HT-29 (cell line): ENCODE measurements at regions not wholly inside any gene's neighbourhood (a gene's known extent, or its start where the extent isn't known, plus 50 kb on each side); places are given as distances from the start of the nearest gene placed in this dataset.
"Not testable (repeated sequence)": the region's sequence is repeated elsewhere in the genome, so short reads cannot be mapped to it uniquely, and the experiment has no call there.

ENCODE experiments used
- DNase-seq: peaks from one replicate; pipeline ENCODE4 v3.0.0-alpha.2; 2015; ENCODE audit warnings: low spot score

GRCh38 chr16:16561532-16561931 is 182.6 kb downstream of the NPIPA7 start:
- not testable (repeated sequence) for DNase-seq

GRCh38 chr16:16563962-16564361 is 185.0 kb downstream of the NPIPA7 start:
- not testable (repeated sequence) for DNase-seq

DNA sequence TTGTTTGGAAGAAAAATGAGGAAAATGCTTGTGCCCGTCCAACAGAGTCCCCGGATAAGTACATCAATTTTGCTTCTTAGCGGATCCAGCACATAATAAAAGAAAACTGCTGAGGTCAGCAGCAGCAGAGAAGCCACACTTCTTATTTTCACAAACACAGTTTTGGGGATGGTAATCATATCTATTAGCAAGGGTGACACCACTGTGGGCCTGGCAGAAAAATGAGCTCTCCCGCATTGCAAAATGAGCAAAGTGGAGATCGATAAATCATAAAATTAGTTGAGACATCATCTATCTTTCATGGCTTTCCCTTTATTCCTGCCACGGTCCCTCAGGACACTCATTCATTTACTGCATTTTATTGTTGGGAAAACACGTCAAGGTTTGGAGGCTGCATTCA is 186.4 kb downstream of the NPIPA7 start:
- not testable (repeated sequence) for DNase-seq

DNA sequence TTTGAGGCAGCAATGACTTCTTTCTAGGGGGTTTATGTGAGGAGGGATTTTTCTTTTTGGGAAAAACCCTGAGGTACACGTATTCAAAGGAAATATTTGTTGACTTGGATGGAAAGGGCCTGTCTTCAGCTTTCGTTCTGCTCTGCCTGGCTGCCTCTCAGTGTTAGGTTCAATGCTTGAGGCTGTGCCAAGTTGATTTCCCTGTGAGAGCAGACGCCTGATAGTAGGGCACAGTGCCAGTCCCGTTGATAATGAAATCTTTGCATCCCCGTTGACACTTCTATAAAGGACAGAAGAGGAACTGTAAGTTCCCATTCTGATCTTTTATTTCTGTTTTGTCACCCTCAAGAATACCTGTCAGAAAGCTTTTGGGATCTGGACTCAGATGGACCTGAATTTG is 191.1 kb downstream of the NPIPA7 start:
- DNase-seq = not testable (repeated sequence)

DNA sequence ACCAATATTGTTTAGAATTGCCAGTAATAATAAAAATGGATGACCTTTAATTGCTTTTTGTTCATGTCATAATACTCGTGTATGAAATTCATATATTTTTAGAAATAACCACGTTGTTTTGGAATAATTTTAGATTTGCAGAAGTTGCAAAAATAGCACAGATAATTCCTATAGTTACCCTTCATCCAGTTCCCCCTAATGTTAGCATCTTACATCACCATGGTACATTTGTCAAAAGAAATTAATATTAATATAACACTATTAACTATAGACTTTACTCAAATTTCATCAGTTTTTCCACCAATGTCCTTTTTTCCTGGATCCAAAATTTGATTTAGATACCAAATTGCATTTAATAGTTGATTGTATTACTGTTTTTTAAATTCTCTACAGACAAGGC is 191.9 kb downstream of the NPIPA7 start:
- not testable (repeated sequence) for DNase-seq

- DNase-seq = not testable (repeated sequence)
Measured at GRCh38 chr16:16572130-16572774, 193.3 kb downstream of the NPIPA7 start.

GRCh38 chr16:16577062-16577461 is 198.1 kb downstream of the NPIPA7 start:
- not testable (repeated sequence) for DNase-seq

DNA sequence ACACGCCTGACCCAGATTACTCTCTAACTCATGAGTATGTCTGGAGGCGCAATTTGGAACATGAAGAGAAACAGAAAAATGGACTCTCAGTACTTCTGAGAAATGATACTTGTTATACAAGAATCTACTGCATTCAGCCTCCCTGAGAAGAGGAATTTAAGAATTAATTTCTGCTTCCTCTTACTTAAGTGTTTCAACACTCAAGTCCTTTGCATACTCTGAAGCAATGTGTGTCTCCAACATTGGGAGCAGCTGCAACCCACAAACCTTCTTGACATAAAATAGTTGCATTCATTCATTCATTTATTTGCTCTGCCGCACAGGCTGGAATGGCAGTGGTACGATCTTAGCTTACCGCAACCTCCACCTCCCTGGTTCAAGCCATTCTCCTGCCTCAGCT is 199.8 kb downstream of the NPIPA7 start:
- DNase-seq = no peak

DNA sequence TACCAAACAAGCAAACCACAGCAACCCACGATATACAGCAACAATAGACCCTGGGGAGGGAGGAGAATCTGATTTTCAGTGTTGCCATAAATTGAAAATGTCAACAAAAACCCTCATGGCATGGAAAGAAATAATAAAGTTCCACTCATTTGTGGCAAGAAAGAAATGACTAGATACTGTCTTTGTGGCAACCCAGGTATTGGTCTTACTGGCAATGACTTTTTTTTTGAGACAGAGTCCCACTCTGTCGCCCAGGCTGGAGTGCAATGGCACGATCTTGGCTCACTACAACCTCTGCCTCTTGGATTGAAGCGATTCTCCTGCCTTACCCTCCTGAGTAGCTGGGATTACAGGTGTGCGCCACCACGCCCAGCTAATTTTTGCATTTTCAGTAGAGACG is 204.0 kb downstream of the NPIPA7 start:
- not testable (repeated sequence) for DNase-seq

- DNase-seq = not testable (repeated sequence)
Measured at GRCh38 chr16:16586073-16586651, 207.2 kb downstream of the NPIPA7 start.

GRCh38 chr16:16586969-16587368 is 208.0 kb downstream of the NPIPA7 start:
- not testable (repeated sequence) for DNase-seq

GRCh38 chr16:16588436-16588835 is 209.5 kb downstream of the NPIPA7 start:
- not testable (repeated sequence) for DNase-seq

DNA sequence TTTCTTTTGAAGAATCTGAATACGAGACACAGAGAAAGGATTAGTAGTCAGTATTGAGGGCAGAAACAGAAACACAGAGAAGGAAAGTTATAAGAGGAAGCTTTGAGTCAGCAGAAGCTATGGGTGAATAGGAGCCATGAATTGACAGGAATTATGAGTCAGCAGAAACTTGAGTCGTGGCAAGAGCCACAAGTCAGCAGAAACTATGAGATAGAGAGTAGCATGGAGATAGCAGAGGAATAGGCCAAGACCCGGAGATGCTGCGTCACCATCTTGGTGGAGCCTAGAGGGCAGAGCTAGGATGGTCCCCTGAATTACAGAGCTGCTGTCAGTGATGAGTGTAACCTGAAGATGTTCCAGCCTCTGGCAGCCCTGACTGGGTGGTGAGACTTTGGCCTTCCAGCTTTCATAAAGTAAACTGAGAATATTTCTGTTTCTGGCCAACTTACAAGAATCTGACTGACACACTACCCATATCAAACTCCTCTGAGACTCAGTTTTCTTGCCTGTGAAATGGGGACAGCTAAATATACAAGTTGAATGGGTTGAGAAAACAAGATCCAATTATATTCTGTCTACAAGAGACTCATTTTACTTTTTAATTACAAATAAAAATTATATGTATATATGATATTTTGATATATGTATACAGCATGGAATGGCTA is 211.8 kb downstream of the NPIPA7 start:
- not testable (repeated sequence) for DNase-seq

DNA sequence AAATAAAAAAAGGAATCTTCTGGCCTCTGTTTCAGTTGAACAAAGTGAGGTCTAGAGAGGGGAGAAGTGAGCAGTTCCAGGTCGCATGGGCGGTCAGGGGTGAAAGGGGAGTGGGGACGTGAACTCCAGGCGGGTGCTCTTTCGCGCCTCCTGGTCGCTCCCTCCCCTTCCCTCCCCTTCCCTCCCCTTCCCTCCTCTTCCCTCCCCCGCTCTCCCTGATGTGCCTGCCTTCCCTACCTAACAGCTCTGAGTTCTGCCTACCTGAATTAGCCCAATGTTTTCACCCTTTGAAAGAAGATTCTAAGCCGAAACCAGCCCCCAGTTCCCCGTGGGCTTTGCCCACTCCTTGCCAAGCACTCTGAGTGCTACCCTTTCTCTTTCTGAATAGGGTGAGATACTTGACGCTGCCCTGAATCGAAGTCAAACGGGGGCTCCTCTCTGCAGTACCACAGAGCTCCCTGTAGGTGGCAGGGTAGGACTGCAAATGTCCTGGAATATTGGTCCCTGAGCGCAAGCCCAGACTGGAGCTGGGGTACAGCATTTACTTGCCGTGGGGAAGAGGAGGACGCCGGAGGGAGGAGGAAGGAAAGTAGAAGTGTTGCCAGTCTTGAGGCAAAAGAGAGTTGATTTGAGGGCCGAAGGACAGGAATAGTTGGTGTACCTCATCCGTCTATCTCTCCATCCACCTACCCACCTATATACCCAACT is 214.4 kb downstream of the NPIPA7 start:
- DNase-seq = not testable (repeated sequence)

DNA sequence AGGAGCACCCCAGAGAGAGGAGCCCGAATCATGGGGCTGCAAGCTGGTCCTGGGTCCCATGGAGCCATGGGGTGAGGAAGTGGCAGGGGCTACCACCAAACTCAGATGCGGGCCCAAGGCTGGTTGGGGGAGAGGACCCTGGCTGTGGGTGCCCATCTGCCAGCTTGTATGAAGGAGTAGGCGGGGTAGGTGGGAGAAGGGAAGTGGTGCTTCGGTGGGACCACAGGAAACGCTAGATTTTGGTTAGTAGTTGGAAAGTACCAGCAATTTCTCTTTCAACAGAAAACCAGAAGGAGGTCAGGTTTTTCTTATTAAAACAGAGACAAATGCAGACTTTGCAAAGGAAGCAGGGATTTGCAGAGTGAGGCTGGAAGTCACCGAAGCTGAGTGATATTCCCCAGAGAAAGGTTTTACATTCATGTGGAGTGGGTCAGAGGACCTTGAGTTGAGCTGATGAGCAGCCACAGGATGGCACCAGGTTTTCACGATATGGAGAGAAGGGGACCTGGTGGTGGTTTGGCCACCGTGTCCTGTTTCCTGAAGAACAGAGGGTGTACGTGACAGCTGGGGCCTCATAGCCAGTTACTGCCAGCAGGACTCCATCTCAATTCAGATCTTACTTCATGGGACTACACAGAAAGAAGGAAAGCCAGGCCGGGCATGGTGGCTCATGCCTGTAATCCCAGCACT is 216.2 kb downstream of the NPIPA7 start:
- DNase-seq = not testable (repeated sequence)

DNA sequence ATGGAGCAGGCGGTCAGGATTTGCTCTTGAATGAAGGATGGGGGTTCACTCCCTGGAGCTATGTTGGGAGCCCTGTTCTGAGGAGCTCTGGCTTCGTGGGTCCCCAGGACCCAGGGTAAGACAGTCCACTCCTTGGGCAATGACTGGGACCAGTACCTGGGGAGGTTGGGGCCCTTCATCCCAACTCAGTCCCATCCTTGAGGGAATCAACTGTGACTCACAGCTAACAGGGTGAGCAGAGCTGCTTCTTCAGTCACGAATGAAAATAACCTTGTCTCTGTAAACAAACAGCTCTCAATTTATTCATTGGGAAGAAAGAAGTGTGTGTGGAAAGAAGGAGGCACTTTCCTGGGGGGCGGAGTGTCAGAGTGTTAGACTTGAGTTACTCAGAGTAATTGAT is 222.3 kb downstream of the NPIPA7 start:
- not testable (repeated sequence) for DNase-seq

DNA sequence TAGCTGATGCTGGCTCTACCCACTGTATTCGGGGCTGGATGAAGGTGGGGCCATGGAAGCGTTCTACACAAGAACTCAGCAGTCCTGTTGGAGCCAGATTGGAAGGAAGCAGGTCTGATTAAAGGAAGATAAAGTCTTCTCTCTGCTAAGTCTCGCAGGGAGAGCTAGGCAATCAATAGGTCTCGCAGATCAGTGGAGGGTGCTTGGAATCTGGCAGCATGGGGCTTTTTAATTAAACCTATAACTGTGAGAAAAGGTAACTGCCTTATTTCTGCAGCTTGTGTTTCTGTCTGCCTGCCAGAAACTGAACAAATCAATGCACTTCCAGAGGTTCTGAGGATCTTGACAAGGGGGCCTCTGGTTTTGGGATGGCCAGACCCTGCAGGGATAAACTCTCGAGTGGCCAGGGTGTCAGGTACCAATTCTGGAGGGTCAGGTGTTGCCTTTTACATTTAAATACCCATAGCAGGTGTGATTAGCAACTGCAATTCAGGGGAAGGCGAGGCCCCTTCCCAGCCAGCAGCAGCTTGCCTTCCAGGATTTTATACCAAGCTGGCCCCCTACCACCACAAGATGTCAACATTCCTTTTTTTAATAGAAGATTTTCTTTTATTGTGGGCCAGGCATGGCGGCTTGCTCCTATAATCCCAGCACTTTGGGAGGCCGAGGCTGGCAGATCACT is 228.6 kb downstream of the NPIPA7 start:
- DNase-seq = not testable (repeated sequence)

DNA sequence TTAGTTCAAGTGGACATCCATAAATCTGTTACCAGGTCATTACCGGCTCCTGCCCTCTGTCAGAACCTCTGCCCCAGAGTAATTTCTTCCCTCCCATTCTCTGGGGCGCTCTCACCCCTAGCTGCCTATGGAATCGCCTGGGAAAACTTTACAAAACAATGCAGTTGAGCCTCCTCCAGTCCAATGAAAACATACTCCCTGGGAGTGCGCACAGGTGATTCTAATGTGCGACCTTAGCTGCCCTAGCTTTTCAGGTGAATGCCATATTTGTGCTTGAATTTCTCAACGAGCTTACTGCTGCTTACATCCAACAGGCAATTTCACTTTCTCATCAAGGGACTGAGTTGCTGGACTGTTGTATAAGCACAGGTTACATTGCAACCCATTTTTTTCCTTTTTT is 230.7 kb downstream of the NPIPA7 start:
- DNase-seq = not testable (repeated sequence)

DNA sequence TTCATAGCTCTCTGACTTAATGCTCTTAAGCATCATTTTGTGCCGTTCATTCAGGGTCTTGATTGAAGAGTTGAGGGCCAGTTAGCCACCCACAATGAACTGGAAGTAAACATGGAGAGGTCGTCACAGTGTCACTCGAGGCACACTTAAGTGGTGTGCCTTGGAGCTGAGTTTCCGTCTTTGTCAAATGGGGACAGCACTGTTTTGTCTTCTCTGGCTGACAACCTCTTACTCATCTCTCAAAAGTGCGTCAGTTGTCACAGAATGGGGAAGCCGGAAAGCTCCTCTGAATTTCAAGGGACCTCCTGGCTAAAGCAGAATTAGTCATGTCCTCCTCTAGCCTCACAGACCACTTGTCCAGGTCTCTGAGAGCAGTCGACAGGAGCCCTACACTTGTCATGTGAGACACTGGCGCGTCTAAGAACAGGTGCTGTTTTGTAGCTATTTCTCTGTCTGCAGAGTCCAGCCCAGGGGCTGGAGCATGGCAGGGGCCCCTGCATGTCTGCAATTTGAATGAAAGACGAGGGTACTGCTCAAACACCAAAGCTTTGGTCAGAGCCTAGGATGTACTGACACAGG is 231.5 kb downstream of the NPIPA7 start:
- not testable (repeated sequence) for DNase-seq

DNA sequence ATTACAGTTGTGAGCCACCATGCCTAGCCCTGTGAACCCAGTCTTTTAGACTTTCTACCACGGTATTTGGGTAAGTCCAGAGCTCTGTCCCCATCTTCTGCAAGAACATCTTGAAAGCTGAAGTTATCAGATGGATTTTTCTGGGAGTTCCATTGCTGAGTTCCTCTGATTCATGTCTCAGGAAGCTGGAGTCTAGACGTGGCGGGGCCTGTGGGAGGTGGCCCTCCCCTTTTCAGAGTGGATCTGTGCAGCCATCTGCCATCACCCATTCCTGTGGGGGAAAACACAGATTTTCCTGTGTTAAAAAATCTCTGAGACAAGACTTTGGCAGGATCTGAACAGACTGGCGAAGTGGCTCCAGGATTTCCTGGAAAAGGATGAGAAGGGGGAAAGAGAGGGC is 234.3 kb downstream of the NPIPA7 start:
- DNase-seq = not testable (repeated sequence)

GRCh38 chr16:16614484-16614883 is 235.5 kb downstream of the NPIPA7 start:
- DNase-seq = not testable (repeated sequence)
